Hepatocyte (in vitro differentiated cells): ENCODE measurements at regions not wholly inside any gene's neighbourhood (a gene's known extent, or its start where the extent isn't known, plus 50 kb on each side); places are given as distances from the start of the nearest gene placed in this dataset.

Experiments used
- DNase-seq: peaks from one replicate; pipeline ENCODE4 v3.0.0-alpha.2; 2016; ENCODE audit warnings: low spot score
- H2AFZ ChIP-seq: fragments of 200-600 bp; sonication (generic); 2 replicates; pipeline ENCODE4 v1.6.0; 2016; ENCODE audit warnings: antibody characterized with exemption, mild to moderate bottlenecking
- H3K27ac ChIP-seq: fragments of 200-600 bp; sonication (generic); 2 replicates; pipeline ENCODE4 v1.5.1; 2016; ENCODE audit warnings: mild to moderate bottlenecking
- H3K27me3 ChIP-seq: fragments of 200-600 bp; sonication (generic); 2 replicates; pipeline ENCODE4 v1.6.1; 2016
- H3K36me3 ChIP-seq: fragments of 200-600 bp; sonication (generic); replicated peaks from 2 replicates; pipeline ENCODE4 v1.5.1; 2016; ENCODE audit warnings: low read depth; ENCODE audit not compliant: insufficient read depth
- H3K4me1 ChIP-seq: fragments of 200-600 bp; sonication (generic); 2 replicates; pipeline ENCODE4 v1.5.1; 2016; ENCODE audit warnings: mild to moderate bottlenecking, moderate library complexity; ENCODE audit not compliant: insufficient read depth
- H3K4me2 ChIP-seq: fragments of 200-600 bp; sonication (generic); 2 replicates; pipeline ENCODE4 v1.6.0; 2016
- H3K4me3 ChIP-seq: fragments of 200-600 bp; sonication (generic); 2 replicates; pipeline ENCODE4 v1.5.1; 2016; ENCODE audit warnings: mild to moderate bottlenecking
- H3K79me2 ChIP-seq: fragments of 200-600 bp; sonication (generic); 2 replicates; pipeline ENCODE4 v1.6.0; 2017; ENCODE audit warnings: mild to moderate bottlenecking
- H3K9me2 ChIP-seq: fragments of 200-600 bp; sonication (generic); replicated peaks from 2 replicates; pipeline ENCODE4 v1.6.0; 2017; ENCODE audit warnings: mild to moderate bottlenecking; ENCODE audit not compliant: insufficient read depth
- H3K9me3 ChIP-seq: fragments of 200-600 bp; sonication (generic); 2 replicates; pipeline ENCODE4 v1.5.1; 2016; ENCODE audit warnings: low read depth, mild to moderate bottlenecking
- H4K20me1 ChIP-seq: fragments of 200-600 bp; sonication (generic); 2 replicates; pipeline ENCODE4 v1.6.0; 2016; ENCODE audit warnings: mild to moderate bottlenecking; ENCODE audit not compliant: insufficient read depth, poor library complexity, severe bottlenecking
- EZH2 ChIP-seq: fragments of 200-600 bp; sonication (generic); IDR thresholded peaks from 2 replicates; pipeline ENCODE4 v1.6.1; 2016; ENCODE audit warnings: antibody characterized with exemption, mild to moderate bottlenecking, borderline replicate concordance
- EZH2phosphoT487 ChIP-seq: fragments of 200-600 bp; sonication (generic); IDR thresholded peaks from one replicate; pipeline ENCODE4 v1.6.1; 2018; ENCODE audit warnings: antibody characterized with exemption, mild to moderate bottlenecking, low read depth, moderate library complexity; ENCODE audit not compliant: unreplicated experiment, severe bottlenecking
- WGBS: methylation state at CpG from one replicate; pipeline ENCODE4 v1.1.6; 2016; ENCODE audit warnings: low lambda C conversion rate; ENCODE audit errors: missing lambda C conversion rate; 5-methylcytosine and 5-hydroxymethylcytosine counted together
- TF ChIP-seq, protein P1 (sequence below): fragments of 200-600 bp; sonication (generic); IDR thresholded peaks from 2 replicates; pipeline ENCODE4 v1.5.1; 2016; ENCODE audit warnings: antibody characterized with exemption, mild to moderate bottlenecking; ENCODE audit not compliant: poor library complexity

DNA sequence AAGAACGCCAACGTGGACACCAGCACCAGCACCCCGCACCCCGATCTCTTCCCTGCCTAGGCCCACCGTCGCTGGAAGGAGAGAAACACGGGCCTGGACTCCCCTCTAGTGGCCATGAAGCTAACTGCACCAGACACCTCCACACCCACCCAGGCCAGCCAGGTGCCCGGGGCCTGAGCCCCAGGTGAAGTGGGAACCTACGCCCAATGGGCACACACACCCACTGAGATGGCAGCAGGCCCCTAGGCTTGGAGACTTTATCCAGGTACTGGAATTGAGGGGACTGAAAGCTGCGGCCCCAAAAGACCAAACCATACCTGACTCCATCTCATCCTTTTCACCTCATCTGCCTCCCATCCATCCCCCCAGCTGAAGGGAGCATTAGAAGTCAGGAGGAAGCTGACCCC, 81.0 kb downstream of the BUD13 start:
- Histone ChIP-seq H3K4me3 (no peak overlapping the region), H3K9me3 (no peaks in the 10 kb centered on the region), H3K27ac (no peak overlapping the region), H3K4me1 (no peaks in the 10 kb centered on the region), H3K36me3 (no peaks in the 10 kb centered on the region), H3K27me3 (peaks cover 5% of the 10 kb centered on the region), H3K9me2 (no peaks in the 10 kb centered on the region), H4K20me1 (no peaks in the 10 kb centered on the region), H3K4me2 (no peak overlapping the region), H2AFZ (no peak overlapping the region), H3K79me2 (no peaks in the 10 kb centered on the region)
- TF ChIP-seq, protein P1, sequence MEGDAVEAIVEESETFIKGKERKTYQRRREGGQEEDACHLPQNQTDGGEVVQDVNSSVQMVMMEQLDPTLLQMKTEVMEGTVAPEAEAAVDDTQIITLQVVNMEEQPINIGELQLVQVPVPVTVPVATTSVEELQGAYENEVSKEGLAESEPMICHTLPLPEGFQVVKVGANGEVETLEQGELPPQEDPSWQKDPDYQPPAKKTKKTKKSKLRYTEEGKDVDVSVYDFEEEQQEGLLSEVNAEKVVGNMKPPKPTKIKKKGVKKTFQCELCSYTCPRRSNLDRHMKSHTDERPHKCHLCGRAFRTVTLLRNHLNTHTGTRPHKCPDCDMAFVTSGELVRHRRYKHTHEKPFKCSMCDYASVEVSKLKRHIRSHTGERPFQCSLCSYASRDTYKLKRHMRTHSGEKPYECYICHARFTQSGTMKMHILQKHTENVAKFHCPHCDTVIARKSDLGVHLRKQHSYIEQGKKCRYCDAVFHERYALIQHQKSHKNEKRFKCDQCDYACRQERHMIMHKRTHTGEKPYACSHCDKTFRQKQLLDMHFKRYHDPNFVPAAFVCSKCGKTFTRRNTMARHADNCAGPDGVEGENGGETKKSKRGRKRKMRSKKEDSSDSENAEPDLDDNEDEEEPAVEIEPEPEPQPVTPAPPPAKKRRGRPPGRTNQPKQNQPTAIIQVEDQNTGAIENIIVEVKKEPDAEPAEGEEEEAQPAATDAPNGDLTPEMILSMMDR: peak; percentile 85
- no peak for TF ChIP-seq EZH2phosphoT487
- no peak for TF ChIP-seq EZH2
- peak; percentile 68 for DNase-seq
- 21% methylated on average over 10 of the region's 10 CpGs for WGBS

DNA sequence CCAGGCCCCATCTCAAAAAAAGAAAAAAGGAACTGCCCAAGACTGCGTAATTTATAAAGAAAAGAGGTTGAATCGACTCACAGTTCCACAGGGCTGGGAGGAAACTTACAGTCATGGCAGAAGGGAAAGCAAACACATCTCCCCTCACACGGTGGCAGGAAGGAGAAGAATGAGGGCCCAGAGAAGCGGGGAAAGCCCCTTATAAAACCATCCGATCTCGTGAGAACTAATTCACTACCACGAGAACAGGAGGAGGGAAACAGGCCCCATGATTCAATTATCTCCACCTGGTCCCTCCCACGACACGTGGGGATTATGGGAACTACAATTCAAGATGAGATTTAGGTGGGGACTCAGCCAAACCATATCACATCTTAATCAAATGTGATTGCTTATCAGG, 82.2 kb downstream of the BUD13 start:
- TF ChIP-seq, protein P1: no peak
- no peak for TF ChIP-seq EZH2phosphoT487
- no peak for TF ChIP-seq EZH2
- H3K4me2 ChIP-seq: no peak overlapping the region
- no peaks in the 10 kb centered on the region for H4K20me1 ChIP-seq
- no peaks in the 10 kb centered on the region for H3K79me2 ChIP-seq
- WGBS: 83% methylated on average over 9 of the region's 9 CpGs
- H3K27me3 ChIP-seq: no peaks in the 10 kb centered on the region
- no peak overlapping the region for H3K4me3 ChIP-seq
- H3K27ac ChIP-seq: no peak overlapping the region
- DNase-seq: no peak
- no peaks in the 10 kb centered on the region for H3K9me2 ChIP-seq
- no peaks in the 10 kb centered on the region for H3K36me3 ChIP-seq
- no peak overlapping the region for H2AFZ ChIP-seq
- no peaks in the 10 kb centered on the region for H3K4me1 ChIP-seq
- H3K9me3 ChIP-seq: no peaks in the 10 kb centered on the region

DNA sequence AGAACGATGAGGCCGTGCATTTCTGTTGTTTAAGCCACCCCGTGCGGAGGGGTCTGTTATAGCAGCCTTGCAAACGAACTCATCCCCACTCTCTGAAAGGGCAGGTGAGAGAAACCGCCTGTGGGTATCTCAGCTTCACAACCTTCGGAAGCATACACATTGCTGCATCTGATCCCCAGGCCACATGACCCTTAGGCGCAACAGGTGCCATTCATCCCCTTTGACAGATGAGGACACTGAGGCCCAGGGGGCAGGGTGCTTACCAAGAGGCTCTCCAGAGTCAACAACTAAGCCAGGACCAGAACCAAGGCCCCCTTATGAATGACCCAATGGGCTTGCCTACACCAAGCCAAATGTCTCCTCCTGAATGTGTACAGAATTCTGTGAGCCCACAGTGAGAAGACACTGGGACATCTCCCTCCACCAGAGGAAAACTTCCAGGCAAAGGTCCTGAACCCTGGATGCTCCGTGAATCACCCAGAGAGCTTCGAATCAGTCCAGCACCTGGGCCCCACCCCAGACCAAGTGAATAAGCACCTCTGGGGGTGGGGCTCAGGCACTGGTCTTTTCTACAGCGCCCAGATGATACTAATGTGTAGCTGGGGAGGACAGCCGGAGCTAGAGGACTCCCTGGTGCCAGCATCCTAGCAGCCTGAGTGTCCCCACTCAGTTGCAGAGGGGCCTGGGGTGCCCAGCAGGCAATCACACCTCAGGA, 83.2 kb downstream of the BUD13 start:
- no peaks in the 10 kb centered on the region for H3K36me3 ChIP-seq
- no peaks in the 10 kb centered on the region for H3K9me3 ChIP-seq
- H3K27ac ChIP-seq: no peak overlapping the region
- H2AFZ ChIP-seq: no peak overlapping the region
- DNase-seq: no peak
- H3K4me2 ChIP-seq: no peak overlapping the region
- no peaks in the 10 kb centered on the region for H3K27me3 ChIP-seq
- WGBS: 83% methylated on average over 12 of the region's 12 CpGs
- H3K79me2 ChIP-seq: no peaks in the 10 kb centered on the region
- TF ChIP-seq, protein P1: no peak
- no peak for TF ChIP-seq EZH2phosphoT487
- no peak for TF ChIP-seq EZH2
- H3K9me2 ChIP-seq: no peaks in the 10 kb centered on the region
- H3K4me3 ChIP-seq: no peak overlapping the region
- H4K20me1 ChIP-seq: no peaks in the 10 kb centered on the region
- H3K4me1 ChIP-seq: no peaks in the 10 kb centered on the region

DNA sequence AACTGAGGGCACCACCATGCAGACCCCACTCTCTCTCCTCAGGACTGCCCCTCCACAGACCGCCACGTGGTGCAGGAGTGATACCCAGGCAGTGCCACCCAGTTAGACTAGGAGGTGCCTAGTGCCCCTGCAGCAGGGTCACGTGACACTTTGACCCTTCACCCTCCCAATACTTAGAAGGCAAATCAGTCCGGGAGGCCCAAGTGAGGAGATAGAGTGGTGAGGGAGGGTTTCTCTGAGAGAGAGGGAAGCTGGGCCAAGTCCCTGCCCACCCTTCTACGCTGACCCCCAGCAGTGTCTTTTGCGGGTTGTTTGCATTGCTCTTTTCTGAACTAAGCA, 84.6 kb downstream of the BUD13 start:
- DNase-seq: no peak
- Histone ChIP-seq H3K79me2 (no peaks in the 10 kb centered on the region), H2AFZ (no peak overlapping the region), H3K9me3 (no peaks in the 10 kb centered on the region), H3K9me2 (no peaks in the 10 kb centered on the region), H3K27me3 (peaks cover 3% of the 10 kb centered on the region), H3K4me1 (no peaks in the 10 kb centered on the region), H3K4me3 (no peak overlapping the region), H3K36me3 (no peaks in the 10 kb centered on the region), H4K20me1 (no peaks in the 10 kb centered on the region), H3K4me2 (no peak overlapping the region), H3K27ac (no peak overlapping the region)
- TF ChIP-seq EZH2: no peak
- no peak for TF ChIP-seq EZH2phosphoT487
- TF ChIP-seq, protein P1: no peak
- 61% methylated on average over 6 of the region's 6 CpGs for WGBS
